Activated CD4-positive, alpha-beta T cell treated with anti-CD3 and anti-CD28 coated beads, Interleukin-2, amount 50 U/mL, for 1 hour (primary cell): ENCODE measurements at regions not wholly inside any gene's neighbourhood (a gene's known extent, or its start where the extent isn't known, plus 50 kb on each side); places are given as distances from the start of the nearest gene placed in this dataset.
"Not testable (repeated sequence)": the region's sequence is repeated elsewhere in the genome, so short reads cannot be mapped to it uniquely, and the experiment has no call there.

ENCODE experiments used
- DNase-seq: peaks from one replicate; pipeline ENCODE4 v3.0.0-alpha.2; 2020

DNA sequence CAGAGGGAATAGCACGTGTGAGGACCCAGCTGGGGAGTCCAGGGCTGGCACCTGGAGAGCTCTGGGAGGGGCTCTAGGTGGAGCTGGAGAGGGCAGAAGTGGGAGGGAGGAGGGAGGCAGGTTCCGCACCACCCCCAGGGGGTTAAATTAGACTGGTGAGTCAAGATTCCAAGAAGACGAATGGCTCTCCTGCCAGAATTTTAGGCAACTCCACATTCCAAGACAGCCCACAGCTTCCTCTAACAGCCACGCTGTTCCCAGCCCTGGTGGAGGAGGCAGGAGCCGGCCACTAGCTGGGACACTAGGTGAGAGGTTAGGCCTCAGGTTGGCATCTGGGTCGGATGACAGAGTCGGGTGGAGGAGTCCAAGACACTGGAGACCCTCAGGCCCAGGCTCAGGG is 60.2 kb downstream of the TFAP2C start:
- DNase-seq, result no peak

DNA sequence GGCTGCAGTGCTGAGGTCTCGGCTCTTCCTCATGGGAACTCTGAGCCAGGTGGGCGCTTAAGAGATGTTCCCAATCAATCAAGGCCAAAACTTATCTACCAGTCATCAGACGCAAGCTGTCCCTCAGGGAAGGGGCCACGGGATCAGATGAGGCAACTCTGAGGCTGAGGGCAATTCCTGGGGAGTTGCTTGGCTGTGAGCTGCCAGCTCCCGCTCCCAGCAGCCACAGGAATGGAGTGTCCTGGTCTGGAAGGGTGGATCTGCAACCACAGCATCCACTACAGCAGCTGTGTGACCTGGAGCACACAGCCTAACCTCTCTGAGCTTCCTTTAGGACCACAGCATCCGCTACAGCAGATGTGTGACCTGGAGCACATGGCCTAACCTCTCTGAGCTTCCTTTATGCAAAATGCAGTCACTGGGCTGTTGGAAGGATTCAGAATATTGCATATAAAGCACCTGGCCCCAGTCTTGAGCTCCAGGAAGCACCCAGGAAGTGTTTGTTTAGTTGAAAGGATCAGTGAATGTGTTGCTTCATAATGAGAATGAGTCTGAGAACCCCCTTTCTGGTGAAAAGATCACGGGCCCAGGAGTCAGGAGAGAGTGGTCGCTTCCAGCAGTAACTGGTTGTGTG is 60.9 kb downstream of the TFAP2C start:
- no peak for DNase-seq

DNA sequence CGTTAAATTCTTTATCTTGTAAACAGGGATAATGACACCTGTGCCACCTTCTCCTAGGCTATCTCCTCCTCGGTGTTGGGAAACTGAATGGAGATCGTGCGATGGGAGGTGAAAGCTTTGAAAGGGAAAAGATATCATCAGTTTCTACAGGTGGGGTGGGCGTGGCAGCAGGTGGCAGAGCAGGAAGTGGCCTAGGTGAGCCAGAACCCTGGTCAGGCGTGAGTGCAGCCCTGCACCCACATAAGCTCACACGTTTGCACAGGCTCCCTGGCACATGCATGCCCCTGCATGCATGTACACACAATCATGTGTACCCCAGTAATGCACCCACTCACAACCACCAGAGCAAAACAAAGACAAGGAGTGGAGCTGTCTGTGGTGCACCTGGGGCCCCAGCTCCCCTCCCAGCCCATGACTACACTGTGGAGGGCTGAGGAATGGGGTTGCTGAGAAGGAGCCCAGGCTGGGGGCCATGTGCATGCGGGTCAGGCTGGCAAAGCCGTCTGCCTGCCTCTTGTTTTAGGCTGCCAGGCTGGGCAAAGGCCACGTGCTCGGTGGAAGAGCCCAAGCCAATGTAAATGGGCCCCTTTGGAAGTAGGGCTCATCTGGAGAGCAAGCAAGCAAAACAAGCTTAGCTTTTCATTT is 61.5 kb downstream of the TFAP2C start:
- DNase-seq, result no peak

DNA sequence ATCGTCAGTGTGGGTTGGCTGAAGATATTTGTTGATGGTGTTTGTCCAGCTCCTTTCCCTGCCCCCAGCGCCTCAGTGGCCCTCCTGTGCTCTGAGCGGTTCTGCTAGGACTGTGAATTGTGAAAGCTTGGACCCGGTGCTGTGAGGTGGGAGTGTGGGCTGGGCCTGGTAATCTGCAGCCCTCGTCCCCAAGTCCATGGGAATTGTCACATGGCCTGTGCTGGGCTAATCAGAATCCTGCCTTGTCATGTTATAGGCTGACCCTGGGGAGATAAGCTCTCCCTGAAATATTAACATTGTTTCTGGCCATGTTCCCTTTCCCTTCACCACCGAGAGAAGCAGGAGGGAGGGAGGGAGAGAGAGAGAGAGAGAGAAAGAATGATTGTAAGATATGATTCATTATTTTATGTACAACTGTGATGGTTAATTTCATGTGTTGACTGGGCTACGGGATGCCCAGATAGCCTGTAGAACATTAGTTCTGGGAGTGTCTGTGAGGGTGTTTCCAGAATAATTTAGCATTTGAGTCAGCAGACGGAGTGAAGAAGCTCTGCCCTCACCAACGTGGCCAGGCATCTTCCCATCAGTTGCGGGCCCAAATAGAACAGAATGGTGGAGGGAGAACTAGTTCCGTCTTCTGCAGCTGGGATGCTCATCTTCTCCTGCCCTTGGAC is 62.4 kb downstream of the TFAP2C start:
- DNase-seq, result no peak

DNA sequence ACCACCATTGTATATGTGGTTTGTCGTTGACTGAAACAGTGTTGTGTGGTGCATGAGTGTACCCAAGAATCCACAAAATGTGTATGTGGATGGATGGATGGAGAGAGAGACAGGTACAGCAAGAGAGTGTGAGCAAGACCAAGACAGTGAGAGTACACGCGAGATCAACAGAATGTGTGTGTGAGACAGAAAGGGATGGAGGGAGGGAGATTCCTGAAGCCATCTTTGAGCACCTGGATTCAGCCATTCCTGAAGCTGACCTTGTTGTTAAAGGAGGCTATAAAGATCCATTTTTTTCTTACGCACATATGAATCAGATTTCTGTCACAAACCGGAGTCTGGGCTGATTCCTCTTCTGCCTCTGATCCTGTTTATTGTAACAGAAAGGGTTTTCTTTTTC is 64.1 kb downstream of the TFAP2C start:
- no peak for DNase-seq

DNA sequence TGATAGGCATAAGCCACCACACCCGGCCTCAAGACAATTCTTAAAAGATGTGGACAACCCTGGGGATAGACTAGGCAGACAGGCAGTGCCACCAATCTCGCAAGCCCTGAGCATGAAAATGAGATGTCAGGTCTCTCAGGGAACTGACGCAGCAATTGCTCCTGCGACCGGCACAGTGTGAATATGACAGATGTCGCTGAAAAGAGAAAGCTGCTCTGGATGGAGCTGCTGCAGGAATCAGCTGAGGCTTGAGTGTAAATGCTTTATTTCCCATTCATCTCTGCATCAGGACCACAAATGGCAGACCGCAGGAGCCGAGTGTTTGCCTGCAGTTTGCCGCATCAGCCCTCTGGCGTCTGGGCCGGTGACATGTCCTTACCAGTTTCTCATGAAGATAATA is 68.4 kb downstream of the TFAP2C start:
- DNase-seq, result no peak

DNA sequence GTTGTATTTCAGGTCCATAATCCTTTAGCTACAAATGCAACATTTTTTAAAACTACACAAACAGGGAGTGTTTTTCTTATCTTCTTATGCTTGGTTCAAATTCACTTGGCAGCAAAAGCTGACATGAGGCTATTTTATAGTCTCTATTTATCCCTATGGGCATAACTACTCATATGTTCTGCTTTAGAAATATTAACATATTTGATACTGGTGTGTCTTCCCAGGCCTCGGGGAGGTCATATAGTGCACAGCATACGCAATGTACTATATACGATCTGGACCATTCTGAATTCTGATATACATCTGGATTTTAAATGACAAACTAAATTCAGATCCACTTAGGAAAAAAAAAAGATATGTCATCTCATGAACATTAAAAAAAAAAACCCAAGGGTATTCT is 69.2 kb downstream of the TFAP2C start:
- DNase-seq, result no peak

DNA sequence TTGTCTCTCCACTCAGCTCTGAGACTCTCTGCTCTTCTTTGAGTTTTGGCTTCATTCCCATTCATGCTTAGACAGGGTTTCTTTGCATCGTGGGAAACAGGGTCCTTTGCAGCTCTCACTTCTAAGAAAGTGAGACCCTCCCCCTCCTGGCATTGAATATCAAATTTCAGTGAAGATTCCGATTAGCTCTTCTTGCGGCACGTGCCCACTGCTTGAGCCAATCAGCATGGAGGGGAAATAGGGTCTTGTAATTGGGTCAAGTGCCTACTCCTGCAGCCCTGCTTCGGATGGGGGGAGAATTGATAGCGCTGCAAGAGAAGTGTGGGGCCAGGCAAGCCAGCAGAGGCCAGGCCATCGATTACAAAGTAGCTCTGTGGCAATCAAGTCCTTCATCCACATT is 69.6 kb downstream of the TFAP2C start:
- DNase-seq, result no peak

DNA sequence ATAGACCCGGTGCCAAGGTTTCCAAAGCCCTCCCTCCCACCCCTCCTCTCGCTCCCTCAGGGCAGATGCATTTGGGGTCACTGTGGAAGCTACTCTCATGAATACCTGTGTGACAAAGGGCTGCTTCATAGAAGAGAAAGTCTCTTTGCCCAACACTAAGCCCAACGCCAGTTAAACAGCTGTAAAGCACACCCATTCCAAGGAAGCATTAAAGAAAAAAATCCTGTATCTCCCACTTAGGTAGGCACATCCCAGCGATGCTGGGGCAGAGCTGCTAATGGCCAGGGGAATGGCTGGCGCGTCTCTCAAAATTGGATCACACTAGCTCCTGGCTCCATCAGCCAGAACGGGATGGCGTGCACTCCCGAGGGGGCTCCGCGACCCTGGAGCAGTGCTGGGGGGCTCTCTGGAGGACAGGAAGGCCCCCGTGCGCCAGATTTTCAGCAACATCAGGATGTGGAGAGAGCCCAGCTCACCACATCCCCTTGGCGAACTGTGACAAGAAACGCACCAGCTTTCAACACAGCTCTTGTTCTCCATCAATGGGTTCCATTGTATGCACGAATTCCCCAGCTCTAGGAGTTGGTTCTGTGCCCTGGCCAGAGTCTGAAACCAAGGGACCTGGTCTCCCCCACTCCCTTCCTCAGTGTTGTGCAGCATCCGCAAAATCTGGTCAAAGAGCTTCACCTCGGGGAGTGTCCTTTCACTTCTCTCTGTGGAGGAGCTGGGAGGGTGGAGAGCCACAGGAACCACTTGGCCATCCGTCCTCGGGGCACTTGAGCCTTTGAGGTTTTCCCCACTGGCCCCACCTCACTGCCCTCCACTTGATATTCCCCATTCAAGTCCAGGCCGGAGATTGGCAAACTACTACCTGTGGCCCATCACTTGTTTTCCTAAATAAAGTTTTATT is 74.1 kb downstream of the TFAP2C start:
- DNase-seq, result no peak

DNA sequence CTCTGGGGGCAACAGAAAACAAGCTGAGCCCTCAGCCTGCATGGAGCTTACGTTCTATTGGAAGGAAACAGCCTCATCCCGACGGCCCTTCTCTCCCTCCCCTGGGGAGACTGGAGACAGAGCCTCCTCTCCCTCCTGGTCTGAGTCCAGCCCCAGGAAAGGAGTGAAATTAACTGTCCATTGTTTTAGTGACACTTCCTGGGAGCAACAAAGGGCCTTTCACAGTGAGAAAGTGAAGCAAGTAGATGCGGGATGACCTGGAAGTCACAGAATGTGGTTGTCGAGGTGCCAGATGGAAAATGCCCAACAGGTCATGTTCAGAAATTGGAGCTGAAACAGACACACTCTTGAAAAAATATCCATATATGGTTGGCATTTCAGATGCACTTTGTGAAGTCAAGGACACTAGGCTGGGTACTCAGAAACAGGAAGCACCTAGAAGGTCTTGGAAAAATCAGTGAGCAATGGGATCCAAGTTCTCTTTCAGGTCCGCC is 77.8 kb downstream of the TFAP2C start:
- DNase-seq, result no peak

DNA sequence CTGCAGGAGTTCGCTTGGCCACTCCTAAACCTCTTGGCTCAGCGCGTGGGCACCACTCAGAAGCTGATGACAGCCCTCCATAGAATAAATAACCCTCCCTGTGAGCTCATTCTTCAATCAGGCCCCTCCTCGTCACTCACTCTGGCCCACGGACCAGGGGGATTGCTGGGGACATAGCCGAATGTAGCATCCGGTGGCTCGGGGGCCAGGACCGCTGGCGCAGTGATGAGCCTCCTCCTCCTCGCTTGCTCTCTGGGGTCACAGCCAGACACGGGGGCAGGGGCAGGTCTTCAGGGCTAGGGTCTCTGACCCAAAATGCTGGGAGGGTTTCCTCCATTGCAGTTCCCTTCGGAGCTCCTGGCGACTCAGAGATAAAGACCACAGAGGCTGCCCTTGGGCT is 79.9 kb downstream of the TFAP2C start:
- DNase-seq, result no peak

DNA sequence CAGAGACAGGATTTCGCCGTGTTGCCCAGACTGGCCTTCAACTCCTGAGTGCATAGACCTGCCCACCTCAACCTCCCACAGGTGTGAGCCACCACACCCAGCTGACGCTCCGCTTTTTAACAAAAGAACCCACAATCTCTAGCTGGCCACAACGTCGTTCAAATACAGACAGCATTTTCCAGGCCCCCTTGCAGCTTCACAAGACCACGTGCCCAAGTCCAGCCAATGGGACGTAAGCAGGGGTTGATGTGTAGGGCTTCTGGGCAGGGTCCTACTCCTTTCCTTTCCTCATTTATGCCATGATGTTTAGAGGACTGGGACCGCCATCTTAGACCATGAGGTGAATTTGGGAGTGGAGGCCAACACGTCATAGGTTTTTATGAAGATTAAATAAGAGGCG is 81.0 kb downstream of the TFAP2C start:
- DNase-seq, result no peak

DNA sequence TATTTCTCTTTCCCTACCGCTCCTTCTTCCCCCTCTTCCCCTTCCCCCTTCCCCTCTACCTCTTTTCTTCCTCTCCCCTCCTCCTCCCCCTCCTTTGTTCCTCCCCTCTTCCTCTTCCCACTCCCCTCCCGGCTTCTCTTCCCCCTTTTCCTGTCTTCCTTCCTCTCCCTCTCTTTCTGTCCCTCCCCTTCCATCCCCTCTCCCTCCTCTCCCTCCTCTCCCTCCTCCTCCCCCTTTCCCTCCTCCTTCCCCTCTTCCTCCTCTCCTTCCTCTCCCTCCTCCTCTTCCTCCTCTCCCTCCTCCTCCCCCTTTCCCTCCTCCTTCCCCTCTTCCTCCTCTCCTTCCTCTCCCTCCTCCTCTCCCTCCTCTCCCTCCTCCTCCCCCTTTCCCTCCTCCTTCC is 81.5 kb downstream of the TFAP2C start:
- DNase-seq, result not testable (repeated sequence)

DNA sequence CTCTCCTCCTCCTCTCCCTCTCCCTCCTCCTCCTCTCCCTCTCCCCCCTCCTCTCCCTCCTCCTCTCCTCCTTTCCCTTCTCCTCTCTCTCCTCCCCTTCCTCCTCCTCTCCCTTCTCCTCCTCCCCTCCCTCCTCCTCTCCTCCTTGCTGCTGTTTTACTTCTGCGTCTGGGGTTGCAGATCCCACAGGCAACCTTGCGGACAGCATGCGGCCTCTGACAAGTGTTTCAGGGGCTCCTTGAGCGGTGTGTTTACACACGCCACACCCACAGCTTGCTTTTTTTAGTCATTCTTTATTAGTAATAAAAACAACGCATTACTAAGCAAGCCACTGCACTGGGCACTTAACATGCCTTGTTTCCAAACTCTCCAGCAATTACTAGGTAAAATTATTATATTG is 81.9 kb downstream of the TFAP2C start:
- no peak for DNase-seq

DNA sequence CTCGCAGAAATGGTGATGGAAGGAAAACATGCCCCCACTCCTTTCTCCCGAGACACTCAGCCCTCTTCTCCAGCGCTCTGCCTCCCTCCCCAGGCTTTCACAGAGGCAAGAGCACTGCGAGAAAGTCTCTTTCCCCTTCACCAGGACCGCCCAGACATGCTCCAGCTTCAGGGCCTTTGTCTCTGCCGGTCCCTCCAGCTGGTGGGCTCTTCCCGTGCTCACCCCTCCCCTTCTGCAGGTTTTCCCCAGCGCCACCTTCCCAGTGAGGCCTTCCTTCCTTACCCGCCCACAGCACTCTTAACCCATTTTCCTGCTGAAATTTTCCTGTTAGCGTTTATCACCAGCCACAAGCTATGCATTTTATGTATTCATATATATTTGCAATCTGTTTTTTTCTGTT is 86.2 kb downstream of the TFAP2C start:
- no peak for DNase-seq

DNA sequence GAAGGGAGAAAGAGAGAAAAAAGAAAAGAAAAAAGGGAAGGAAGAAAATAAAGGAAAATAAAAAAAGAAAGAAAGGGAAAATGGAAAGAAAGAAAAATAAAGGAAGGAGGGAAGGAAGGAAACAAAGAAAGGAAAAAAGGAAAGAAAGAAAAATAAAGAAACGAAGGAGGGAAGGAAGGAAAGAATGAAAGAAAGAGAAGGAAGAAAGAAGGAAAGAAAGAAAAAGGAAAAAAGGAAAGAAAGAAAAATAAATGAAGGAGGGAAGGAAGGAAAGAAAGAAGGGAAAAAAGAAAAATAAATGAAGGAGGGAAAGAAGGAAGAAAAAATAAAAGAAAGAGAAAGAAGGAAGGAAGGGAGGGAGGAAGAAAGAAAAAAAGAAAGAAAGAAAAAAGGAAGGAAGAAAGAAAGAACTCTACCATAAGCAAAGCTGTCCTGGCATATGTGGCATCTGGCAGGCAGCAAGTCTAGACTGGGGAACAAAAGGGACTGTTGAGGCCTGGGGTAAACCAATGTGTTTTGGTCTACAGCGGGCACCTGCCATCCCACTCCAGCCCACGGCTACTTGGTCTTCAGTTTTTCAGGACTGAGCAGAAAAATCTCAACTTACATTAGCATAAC is 86.9 kb downstream of the TFAP2C start:
- no peak for DNase-seq

DNA sequence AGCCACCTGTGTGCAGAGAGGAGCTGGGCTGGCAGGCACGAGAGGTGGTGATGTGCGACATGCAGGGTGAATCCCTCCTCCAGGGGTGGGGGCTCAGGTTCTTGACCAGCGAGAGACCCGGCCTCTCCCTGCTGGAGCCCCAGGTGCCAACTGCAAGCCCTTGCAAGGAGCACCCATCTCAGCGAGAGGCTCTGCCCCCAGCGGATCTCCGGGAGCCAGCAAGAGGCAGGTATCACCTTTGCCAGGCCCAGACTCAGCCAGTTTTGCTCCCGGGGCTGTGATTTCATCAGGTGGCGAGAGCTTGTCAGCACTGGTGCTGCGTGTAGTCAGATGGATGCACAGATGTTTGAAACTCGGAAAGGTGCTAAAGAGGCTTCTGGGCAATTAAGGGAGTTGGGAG is 87.7 kb downstream of the TFAP2C start:
- no peak for DNase-seq

DNA sequence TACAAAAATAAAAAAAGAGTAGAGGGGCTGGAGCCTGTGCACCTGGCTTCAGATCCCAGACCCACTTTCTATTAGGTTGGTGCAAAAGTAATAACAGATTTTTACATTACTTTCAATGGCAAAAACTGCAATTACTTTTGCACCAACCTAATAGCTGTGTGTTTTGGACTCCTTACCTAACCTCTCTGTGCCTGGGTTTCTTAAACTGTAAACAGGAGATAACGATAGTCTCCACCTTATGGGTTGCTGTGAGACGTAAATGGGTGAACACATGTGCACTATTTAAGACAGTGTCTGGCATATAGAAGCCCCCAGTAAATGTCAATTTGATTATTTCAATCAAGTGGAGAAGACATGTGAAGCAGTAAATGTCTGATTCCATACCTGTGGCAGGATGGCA is 89.7 kb downstream of the TFAP2C start:
- DNase-seq, result no peak

DNA sequence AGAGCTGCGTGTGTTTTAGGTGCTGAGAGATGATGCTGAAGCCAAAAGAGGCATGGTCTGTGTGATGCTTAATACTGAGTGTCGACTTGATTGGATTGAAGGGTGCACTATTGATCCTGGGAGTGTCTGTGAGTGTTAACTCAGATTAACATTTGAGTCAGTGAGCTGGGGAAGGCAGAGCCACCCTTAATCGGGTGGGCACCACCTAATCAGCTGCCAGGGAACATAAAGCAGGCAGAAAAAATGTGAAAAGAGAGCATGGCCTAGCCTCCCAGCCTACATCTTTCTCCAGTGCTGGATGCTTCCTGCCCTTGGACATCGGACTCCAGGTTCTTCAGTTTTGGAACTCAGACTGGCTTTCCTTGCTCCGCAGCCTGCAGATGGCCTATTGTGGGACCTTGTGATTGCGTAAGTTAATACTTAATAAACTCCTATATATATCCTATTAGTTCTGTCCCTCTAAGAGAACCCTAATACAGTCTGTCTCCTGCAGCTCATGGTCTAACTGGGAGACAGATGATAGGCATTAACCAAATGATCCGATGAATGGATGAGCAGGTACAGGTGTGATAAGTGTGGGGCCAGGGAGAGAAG is 91.6 kb downstream of the TFAP2C start:
- DNase-seq, result no peak

DNA sequence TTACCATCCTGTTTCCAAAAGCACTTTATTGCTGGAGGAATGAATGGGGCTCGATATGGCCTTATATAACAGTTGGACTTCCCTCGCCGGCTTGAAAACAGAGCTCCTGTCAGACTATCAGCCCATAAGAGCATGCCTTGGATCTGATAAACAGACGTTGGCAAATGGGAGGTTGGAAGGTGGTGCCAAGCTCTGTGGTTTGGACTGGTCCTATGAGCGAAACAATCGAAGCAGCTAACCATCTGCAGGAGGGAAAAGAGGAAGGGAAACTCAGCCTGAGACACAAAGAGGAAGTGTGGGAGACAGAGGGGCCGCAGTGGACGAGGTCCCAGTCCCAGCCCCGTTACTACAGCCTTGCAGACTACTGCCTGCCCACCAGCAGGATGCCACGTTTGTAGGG is 92.9 kb downstream of the TFAP2C start:
- DNase-seq, result no peak

DNA sequence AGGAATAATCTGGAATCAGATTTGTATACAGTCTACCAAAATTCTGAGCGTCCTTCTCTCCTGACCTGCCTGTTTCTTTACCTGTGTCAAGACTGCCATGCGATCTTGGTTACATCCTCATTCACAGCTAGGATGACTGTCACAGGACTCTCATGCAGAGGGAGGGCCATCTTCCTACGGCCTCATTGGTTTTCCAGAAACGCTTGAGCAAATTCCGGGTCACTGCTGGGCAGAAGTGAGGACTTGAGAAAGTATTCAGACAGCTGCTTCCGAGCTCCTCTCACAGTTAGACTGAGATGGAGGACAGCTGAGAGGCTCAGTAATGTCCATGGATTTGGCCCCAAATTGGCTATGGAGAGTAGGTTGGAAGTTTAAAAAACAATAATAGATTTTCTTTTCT is 94.2 kb downstream of the TFAP2C start:
- no peak for DNase-seq

DNA sequence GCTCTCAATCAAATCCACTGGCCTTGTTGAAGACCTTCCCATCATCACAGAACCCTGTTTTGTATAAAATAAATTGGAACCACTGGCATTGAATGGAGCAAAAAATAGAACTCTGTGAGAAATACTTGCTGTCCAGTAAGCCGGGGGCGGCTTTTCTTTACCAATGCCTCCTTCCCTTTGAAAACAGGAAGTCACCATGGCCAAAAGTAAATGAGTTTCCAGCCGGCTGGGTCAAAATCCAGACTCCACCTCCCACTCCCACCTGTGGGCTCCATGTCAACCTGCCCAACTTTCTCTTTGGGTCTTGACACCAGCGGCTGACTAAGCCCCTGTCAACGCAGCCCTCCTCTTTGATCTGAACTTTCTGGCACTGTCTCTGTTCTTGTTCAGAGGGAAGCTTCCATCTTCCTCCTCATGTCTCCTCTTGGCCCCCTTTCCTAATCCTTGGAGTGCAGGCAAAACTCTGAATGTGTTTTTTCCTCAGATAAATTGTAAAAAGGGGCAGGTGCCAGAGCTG is 95.2 kb downstream of the TFAP2C start:
- DNase-seq, result no peak
